ENCODE measurements at regions not wholly inside any gene's neighbourhood (a gene's known extent, or its start where the extent isn't known, plus 50 kb on each side); places are given as distances from the start of the nearest gene placed in this dataset.

GRCh38 chr15:31871166-31871886 is 159.0 kb upstream of the CHRNA7 start:
- TF ChIP-seq POLR2A (IDR thresholded peaks at IDR 0.05) = no peak
- no peak for TF ChIP-seq CTCF (IDR thresholded peaks at IDR 0.05)
